Sigmoid colon (tissue), 4 donors: ENCODE measurements at regions not wholly inside any gene's neighbourhood (a gene's known extent, or its start where the extent isn't known, plus 50 kb on each side); places are given as distances from the start of the nearest gene placed in this dataset.

Experiments
- CTCF ChIP-seq, 4 experiments: fragments of 450-650 bp in 3 of 4; fragments of 200-600 bp in 1 of 4; IDR thresholded peaks; one replicate each; pipeline ENCODE4 v1.5.1; 2016 to 2019; ENCODE audit warnings: antibody characterized with exemption in 4 of 4, mild to moderate bottlenecking in 3 of 4, moderate library complexity in 2 of 4
- EP300 ChIP-seq, 4 donors: sonication (generic); formaldehyde crosslinking; IDR thresholded peaks; one replicate each; pipeline ENCODE4 v1.6.1; 2017; ENCODE audit warnings: antibody characterized with exemption in 4 of 4
- POLR2A ChIP-seq, 2 donors: fragments of 450-650 bp; IDR thresholded peaks; one replicate each; pipeline ENCODE4 v1.6.1; 2016; ENCODE audit warnings: antibody characterized with exemption in 2 of 2, mild to moderate bottlenecking in 2 of 2, moderate library complexity in 2 of 2
- POLR2AphosphoS5 ChIP-seq, 4 donors: sonication (generic); formaldehyde crosslinking; IDR thresholded peaks; one replicate each; pipeline ENCODE4 v1.6.1; 2017; ENCODE audit warnings: antibody characterized with exemption in 4 of 4

DNA sequence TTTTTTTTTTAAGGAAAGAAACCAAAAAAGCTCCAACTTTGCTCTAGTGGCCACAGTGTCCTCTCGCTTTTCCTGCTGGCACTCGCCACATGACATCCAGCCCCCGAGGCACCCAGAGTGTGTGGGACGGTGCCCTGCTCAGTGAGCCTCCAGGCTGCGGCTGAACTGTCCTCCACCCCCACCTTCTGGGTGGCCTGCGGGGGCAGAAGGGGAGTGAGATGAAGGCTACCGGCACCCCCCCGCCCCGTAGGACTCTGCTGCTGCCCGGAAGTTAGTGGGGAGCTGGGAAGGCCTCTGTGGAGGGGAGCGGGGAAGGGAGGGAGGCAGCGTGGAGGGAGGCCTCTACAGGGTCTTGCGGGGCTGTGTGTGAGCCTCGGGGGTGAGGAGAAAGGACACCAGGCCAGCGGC, 264.4 kb downstream of the CTTN start:
- TF ChIP-seq EP300 (IDR thresholded peaks at IDR 0.05) (no peak), CTCF (IDR thresholded peaks at IDR 0.05) (no peak), POLR2A (IDR thresholded peaks at IDR 0.05) (no peak), POLR2AphosphoS5 (IDR thresholded peaks at IDR 0.05) (no peak)
